GM12873 (cell line): ENCODE measurements at regions not wholly inside any gene's neighbourhood (a gene's known extent, or its start where the extent isn't known, plus 50 kb on each side); places are given as distances from the start of the nearest gene placed in this dataset.

ENCODE experiments used
- TF ChIP-seq, protein P1 (sequence below): IDR thresholded peaks from 2 replicates; pipeline ENCODE4 v1.5.1; 2012; ENCODE audit warnings: low read depth, mild to moderate bottlenecking, moderate library complexity, low read length, control low read depth; ENCODE audit not compliant: insufficient read depth; ENCODE audit errors: missing control alignments

DNA sequence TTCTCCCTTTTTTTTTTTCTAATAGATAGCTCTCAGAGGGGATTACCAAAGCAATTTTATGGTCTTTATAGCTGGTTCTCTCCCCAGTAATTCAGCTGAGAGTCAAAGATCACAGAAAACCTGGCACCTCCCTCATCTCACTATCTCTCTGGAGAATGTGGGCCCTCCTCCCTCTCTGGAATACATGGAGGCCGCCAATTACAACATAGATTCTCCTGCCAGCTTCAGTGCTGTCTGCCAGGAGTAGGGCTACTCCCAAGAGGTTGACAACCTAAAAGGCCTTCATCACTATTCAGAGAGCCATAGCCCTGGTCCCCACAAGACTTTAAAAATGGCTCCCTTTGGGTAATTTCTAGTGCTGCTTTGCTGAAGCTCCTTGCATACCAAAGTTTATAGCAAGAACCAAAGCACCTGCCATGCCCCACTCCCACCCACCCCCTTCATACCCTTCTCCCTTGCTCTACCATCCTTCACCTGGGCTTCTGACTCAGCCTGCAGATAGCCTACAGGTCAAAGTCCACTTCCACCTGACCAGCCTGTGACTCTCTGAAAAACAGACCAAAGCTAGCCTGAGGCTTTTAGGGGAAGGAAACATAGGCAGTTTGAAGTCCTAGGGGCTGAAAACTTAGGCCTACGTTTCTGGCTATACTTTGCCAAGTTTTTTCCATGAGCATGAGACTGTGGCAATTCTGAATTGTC, 472.3 kb downstream of the TNS1 start:
- TF ChIP-seq, protein P1, sequence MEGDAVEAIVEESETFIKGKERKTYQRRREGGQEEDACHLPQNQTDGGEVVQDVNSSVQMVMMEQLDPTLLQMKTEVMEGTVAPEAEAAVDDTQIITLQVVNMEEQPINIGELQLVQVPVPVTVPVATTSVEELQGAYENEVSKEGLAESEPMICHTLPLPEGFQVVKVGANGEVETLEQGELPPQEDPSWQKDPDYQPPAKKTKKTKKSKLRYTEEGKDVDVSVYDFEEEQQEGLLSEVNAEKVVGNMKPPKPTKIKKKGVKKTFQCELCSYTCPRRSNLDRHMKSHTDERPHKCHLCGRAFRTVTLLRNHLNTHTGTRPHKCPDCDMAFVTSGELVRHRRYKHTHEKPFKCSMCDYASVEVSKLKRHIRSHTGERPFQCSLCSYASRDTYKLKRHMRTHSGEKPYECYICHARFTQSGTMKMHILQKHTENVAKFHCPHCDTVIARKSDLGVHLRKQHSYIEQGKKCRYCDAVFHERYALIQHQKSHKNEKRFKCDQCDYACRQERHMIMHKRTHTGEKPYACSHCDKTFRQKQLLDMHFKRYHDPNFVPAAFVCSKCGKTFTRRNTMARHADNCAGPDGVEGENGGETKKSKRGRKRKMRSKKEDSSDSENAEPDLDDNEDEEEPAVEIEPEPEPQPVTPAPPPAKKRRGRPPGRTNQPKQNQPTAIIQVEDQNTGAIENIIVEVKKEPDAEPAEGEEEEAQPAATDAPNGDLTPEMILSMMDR: no peak

DNA sequence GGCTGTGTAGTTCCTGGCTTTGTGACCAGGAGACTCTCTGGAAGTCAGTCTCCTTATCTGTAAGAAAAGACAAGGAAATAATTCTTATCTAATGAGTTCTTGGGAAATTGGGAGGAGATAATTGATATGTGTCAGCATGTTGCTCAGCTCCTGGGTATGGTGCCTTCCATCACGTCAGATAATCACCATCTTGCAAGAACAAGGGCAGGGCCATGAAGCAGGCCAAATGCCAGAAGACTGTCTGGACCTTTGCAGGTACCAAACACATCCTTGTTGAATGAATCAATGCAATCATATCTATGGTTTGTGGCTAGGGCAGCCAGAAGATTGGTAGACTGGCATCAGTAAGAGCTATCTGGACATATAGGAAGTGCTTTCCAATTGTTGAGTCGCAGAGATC, 473.5 kb downstream of the TNS1 start:
- TF ChIP-seq, protein P1: no peak

DNA sequence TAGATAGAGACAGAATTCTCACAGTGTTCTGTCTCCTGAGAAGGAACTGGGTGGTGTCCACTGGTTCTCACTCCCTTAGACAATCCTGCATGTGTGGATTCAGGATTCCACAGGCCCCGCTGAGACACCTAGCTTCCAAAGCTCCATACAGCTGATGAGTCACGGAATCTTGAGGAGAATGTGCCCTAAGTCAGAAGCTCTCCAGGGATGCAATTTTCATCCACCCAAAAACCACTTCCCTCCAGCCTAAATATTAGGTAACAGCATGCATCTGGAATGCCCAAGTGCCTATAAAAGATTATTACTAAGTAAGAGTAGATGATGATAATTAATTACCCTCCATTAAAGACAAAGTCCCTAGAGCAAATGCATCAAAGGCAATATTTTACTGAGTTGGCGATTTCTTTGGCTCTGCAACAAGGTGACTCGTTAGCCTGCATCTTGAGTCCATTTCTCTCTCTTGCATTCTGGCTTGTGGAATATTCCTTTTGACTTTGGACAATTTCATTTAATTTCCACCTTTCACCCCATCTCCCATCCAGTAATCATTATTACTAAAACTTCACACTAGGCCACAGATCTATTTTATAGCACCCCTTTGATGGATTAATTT, 475.1 kb downstream of the TNS1 start:
- TF ChIP-seq, protein P1: no peak

DNA sequence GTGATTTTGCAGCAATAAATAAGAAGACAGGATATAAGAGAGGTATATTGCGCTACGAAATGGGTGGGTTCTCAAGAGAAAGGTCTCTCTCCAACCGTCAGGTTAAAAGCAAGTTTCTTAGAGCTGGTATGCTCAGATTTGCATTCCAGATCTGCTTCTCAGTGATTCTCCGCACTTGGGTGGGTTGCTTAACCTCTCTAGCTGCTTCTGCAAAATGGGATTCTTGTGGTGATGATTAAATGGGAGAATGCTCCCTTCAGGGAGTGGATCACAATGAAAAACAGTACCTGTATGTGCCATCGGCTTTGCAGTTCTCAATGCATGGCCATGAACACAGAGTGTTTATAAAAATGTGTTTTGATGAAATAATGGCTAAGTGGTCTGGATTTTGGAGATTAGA, 477.7 kb downstream of the TNS1 start:
- TF ChIP-seq, protein P1: no peak

DNA sequence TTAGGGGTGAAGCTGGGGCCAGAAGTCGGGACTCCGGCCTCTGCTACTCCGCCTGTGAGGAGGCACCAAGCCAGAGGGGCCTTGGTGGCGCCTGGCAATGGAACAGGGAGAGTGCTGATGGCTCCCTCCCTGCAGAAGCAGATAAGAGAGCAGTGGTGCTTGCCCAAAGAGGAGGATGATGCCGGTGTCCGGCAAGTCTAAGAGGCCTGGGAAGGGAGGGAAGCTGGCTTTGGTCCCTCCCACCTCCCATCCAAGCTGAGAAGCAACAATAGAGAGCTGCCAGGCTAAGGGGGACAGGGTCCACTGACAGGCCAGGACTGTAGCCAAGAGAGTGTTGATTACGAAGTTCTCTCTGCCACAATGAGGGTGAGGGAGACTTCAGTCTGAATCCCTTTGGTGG, 479.5 kb downstream of the TNS1 start:
- TF ChIP-seq, protein P1: no peak

DNA sequence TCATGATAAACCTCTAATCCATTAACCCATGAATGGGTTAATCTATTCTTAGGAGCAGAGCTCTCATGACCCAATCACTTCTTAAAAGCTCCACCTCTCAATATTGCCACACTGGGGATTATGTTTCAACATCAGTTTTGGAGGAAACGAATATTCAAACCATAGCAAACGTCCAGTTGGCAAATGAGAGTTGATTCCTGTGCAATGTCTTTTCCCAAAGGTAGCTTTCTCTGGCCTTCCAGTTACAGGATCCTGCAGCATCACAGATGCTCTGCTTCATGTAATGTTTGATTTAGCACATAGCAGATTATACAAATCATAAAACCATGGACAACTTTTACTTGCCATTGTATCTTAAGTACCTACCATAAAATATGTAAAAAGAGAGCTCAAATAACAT, 481.0 kb downstream of the TNS1 start:
- TF ChIP-seq, protein P1: no peak

DNA sequence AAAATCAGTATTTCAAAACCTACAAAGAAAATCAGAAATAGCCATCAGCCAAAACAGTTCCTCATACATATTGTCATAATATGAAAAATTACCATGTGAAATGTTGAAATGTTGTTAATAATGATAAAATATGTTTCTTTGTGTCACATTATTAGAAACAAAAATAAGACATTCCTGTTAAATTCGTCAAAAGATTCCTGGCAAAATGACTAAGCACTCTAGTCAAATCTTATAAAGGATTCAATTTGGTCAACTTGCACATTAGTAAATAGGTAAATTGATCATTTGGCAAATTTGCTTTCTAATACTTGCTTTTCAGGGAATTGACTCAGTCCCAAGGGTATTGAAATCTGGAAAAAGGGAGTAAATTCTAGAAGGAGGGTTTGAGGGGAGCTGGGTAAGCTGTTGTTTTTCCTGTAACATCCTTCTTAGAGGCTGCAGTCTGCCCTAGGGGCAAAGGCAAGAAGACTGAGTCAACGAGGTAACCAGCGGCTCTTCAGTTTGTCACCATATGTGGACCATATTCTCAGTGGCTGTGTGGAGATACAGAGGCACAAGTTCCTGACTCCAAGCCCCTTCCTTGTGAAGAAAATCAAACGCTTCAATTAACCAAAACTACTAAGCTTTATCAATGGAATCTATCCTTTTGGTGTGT, 482.3 kb downstream of the TNS1 start:
- TF ChIP-seq, protein P1: no peak
